Right atrium auricular region (tissue), 2 donors: ENCODE measurements at regions not wholly inside any gene's neighbourhood (a gene's known extent, or its start where the extent isn't known, plus 50 kb on each side); places are given as distances from the start of the nearest gene placed in this dataset.

Experiments
- DNase-seq: peaks from one replicate; pipeline ENCODE4 v3.0.0-alpha.2; 2019; ENCODE audit warnings: low spot score
- H3K27ac ChIP-seq, 2 donors: fragments of 200-600 bp; sonication (generic); 1 replicate in 1 of 2; 2 replicates in 1 of 2; pipeline ENCODE4 v1.5.1; 2016 to 2019
- H3K27me3 ChIP-seq, 2 donors: fragments of 200-600 bp; sonication (generic); one replicate each; pipeline versions ENCODE4 v1.5.1 to v1.6.0; 2017 to 2019
- H3K36me3 ChIP-seq: fragments of 200-600 bp; sonication (generic); one replicate; pipeline ENCODE4 v1.5.1; 2016
- H3K4me1 ChIP-seq, 2 donors: fragments of 200-600 bp; sonication (generic); one replicate each; pipeline versions ENCODE4 v1.5.1 to v1.6.0; 2017 to 2019
- H3K4me3 ChIP-seq, 2 donors: fragments of 200-600 bp; sonication (generic); 1 replicate in 1 of 2; 2 replicates in 1 of 2; pipeline ENCODE4 v1.5.1; 2017 to 2019; ENCODE audit warnings: mild to moderate bottlenecking in 1 of 2, moderate library complexity in 1 of 2
- H3K9me3 ChIP-seq, 2 donors: fragments of 200-600 bp; sonication (generic); one replicate each; pipeline ENCODE4 v1.5.1; 2019
- CTCF ChIP-seq, 2 donors: fragments of 200-600 bp; sonication (generic); IDR thresholded peaks; one replicate each; pipeline ENCODE4 v1.5.1; 2019; ENCODE audit warnings: antibody characterized with exemption in 2 of 2

- TF ChIP-seq CTCF (IDR thresholded peaks at IDR 0.05): no peak
- no peak for DNase-seq
- Histone ChIP-seq H3K4me3 (no peak overlapping the region), H3K27me3 (no peaks in the 10 kb centered on the region), H3K36me3 (no peaks in the 10 kb centered on the region), H3K27ac (no peak overlapping the region), H3K4me1 (no peaks in the 10 kb centered on the region), H3K9me3 (no peaks in the 10 kb centered on the region)
Measured at GRCh38 chr14:82528016-82528415, 994.4 kb upstream of the SEL1L start.

GRCh38 chr14:82533351-82533750 is 999.7 kb upstream of the SEL1L start:
- no peak overlapping the region for H3K4me3 ChIP-seq
- H3K9me3 ChIP-seq: no peaks in the 10 kb centered on the region
- no peaks in the 10 kb centered on the region for H3K4me1 ChIP-seq
- no peaks in the 10 kb centered on the region for H3K27me3 ChIP-seq
- H3K36me3 ChIP-seq: no peaks in the 10 kb centered on the region
- H3K27ac ChIP-seq: no peak overlapping the region
- no peak for DNase-seq
- TF ChIP-seq CTCF (IDR thresholded peaks at IDR 0.05): no peak

- H3K9me3 ChIP-seq: no peaks in the 10 kb centered on the region
- H3K36me3 ChIP-seq: no peaks in the 10 kb centered on the region
- no peak overlapping the region for H3K27ac ChIP-seq
- H3K4me1 ChIP-seq: no peaks in the 10 kb centered on the region
- no peak for DNase-seq
- no peak overlapping the region for H3K4me3 ChIP-seq
- no peak for TF ChIP-seq CTCF (IDR thresholded peaks at IDR 0.05)
- H3K27me3 ChIP-seq: no peaks in the 10 kb centered on the region
Measured at GRCh38 chr14:82536566-82536965, 1002.9 kb upstream of the SEL1L start.

GRCh38 chr14:82537831-82538230 is 1004.2 kb upstream of the SEL1L start:
- no peaks in the 10 kb centered on the region for H3K36me3 ChIP-seq
- no peak overlapping the region for H3K4me3 ChIP-seq
- H3K27me3 ChIP-seq: no peaks in the 10 kb centered on the region
- H3K9me3 ChIP-seq: no peaks in the 10 kb centered on the region
- no peak overlapping the region for H3K27ac ChIP-seq
- DNase-seq: no peak
- no peak for TF ChIP-seq CTCF (IDR thresholded peaks at IDR 0.05)
- H3K4me1 ChIP-seq: no peaks in the 10 kb centered on the region

- H3K9me3 ChIP-seq: no peaks in the 10 kb centered on the region
- H3K4me3 ChIP-seq: no peak overlapping the region
- H3K27me3 ChIP-seq: no peaks in the 10 kb centered on the region
- no peak overlapping the region for H3K27ac ChIP-seq
- no peak for DNase-seq
- no peaks in the 10 kb centered on the region for H3K4me1 ChIP-seq
- no peak for TF ChIP-seq CTCF (IDR thresholded peaks at IDR 0.05)
- no peaks in the 10 kb centered on the region for H3K36me3 ChIP-seq
Measured at GRCh38 chr14:82546401-82546800, 1012.7 kb upstream of the SEL1L start.

GRCh38 chr14:82549306-82549990 is 1015.8 kb upstream of the SEL1L start:
- no peak for DNase-seq
- no peak overlapping the region for H3K27ac ChIP-seq
- H3K9me3 ChIP-seq: no peaks in the 10 kb centered on the region
- no peak overlapping the region for H3K4me3 ChIP-seq
- H3K4me1 ChIP-seq: no peaks in the 10 kb centered on the region
- H3K36me3 ChIP-seq: no peaks in the 10 kb centered on the region
- no peaks in the 10 kb centered on the region for H3K27me3 ChIP-seq
- TF ChIP-seq CTCF (IDR thresholded peaks at IDR 0.05): no peak
